GM12891 (cell line): ENCODE measurements at regions not wholly inside any gene's neighbourhood (a gene's known extent, or its start where the extent isn't known, plus 50 kb on each side); places are given as distances from the start of the nearest gene placed in this dataset.

ENCODE experiments used
- POLR2A ChIP-seq: IDR thresholded peaks from 2 replicates; pipeline ENCODE4 v1.6.1; 2011; ENCODE audit warnings: low read depth, low read length, control low read depth
- POLR2AphosphoS5 ChIP-seq: IDR thresholded peaks from 2 replicates; pipeline ENCODE4 v1.6.1; 2011; ENCODE audit warnings: low read depth, low read length, control low read depth

DNA sequence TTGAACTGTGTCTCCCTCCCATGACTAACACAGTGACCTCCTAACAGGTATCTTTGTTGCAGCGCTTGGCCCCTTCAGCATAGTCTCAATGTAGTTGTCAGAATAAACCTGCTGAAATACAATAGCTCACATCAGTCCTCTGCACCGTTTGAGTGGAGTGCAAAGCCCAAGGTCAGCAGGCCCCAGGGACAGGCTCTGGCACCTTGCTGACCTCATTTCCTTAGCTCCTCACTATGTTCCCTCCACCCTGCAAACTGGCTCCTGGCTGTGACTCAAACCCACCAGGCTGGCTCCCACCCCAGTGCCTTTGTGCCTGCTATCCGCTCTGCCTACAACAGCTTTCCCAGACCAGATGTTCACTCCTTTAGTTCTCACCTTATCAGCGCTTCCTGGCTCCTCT lies 146.7 kb downstream of the LRATD1 start:
- no peak for TF ChIP-seq POLR2A
- no peak for TF ChIP-seq POLR2AphosphoS5
